Liver (tissue), 3 donors: ENCODE measurements at regions not wholly inside any gene's neighbourhood (a gene's known extent, or its start where the extent isn't known, plus 50 kb on each side); places are given as distances from the start of the nearest gene placed in this dataset.

Experiments
- EGR1 ChIP-seq, 2 donors: IDR thresholded peaks; 2 replicates each; pipeline ENCODE4 v1.6.1; 2016 to 2018; ENCODE audit warnings: antibody characterized with exemption in 2 of 2, low read depth in 2 of 2
- GABPA ChIP-seq, 2 donors: IDR thresholded peaks in 1 of 2; conservative IDR thresholded peaks in 1 of 2; 2 replicates each; pipeline ENCODE4 v1.6.1; 2016; ENCODE audit warnings: antibody characterized with exemption in 2 of 2, mild to moderate bottlenecking in 1 of 2, moderate library complexity in 1 of 2
- RAD21 ChIP-seq, 2 donors: IDR thresholded peaks; 2 replicates each; pipeline ENCODE4 v1.6.1; 2016; ENCODE audit warnings: antibody characterized with exemption in 2 of 2, mild to moderate bottlenecking in 2 of 2
- RXRA ChIP-seq, 2 donors: IDR thresholded peaks; 2 replicates each; pipeline ENCODE4 v1.6.1; 2017 to 2018; ENCODE audit warnings: antibody characterized with exemption in 2 of 2, mild to moderate bottlenecking in 1 of 2
- SP1 ChIP-seq: IDR thresholded peaks from 2 replicates; pipeline ENCODE4 v1.6.1; 2018; ENCODE audit warnings: antibody characterized with exemption, mild to moderate bottlenecking
- TAF1 ChIP-seq: conservative IDR thresholded peaks from 2 replicates; pipeline ENCODE4 v1.6.1; 2016; ENCODE audit warnings: antibody characterized with exemption, mild to moderate bottlenecking
- TF ChIP-seq, protein P1 (sequence below): fragments of 150-350 bp; IDR thresholded peaks from 2 replicates; pipeline ENCODE4 v1.5.1; 2017; ENCODE audit warnings: improper control_type of control experiment, low read depth, low read length; ENCODE audit not compliant: missing input control
- TF ChIP-seq, protein P2 (sequence below): IDR thresholded peaks from 2 replicates; pipeline ENCODE4 v1.6.1; 2016; ENCODE audit warnings: antibody characterized with exemption
- TF ChIP-seq, protein P3 (sequence below): IDR thresholded peaks from 2 replicates; pipeline ENCODE4 v1.6.1; 2016; ENCODE audit warnings: antibody characterized with exemption
- TF ChIP-seq, protein P4 (sequence below): IDR thresholded peaks from 2 replicates; pipeline ENCODE4 v1.6.1; 2016; ENCODE audit warnings: antibody characterized with exemption, mild to moderate bottlenecking
- TF ChIP-seq, protein P5 (sequence below): IDR thresholded peaks from 2 replicates; pipeline ENCODE4 v1.6.1; 2016; ENCODE audit warnings: antibody characterized with exemption
- donor health status: healthy.
- donor health status: healthy.

DNA sequence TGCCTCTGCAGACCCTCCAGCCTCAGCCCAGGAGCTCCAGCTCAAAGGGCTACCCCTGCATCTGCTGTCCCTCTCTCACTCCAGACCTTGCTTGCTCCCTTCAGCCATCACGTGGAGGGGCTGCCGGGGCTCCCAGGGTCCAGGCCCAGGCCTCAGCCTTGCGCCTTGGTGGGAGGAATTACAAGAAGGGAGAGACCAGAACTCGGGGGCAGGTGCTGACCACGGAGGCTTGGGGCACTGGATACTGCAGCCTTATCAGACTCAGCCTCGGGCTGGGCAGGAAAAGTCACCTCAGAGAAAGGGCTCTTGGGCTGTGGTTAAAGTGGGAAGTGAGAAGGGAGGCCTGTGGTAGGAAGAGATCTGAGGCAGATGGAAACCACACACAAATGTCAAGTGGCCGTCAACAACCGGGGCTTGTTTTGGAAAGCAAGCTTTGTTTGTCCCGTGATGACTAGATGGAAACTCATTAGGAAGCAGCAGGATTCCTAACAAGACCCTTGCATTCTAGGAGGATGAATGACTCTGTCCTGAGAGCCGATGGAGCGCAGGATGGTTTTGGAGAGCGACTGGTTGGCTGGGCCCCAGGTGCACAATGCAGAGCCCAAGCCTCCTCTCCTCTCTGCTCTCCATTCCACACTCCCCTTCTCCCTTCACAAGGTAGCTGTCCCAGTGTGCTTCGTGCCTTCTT lies 1321.7 kb downstream of the TBC1D22A start:
- TF ChIP-seq, protein P1, sequence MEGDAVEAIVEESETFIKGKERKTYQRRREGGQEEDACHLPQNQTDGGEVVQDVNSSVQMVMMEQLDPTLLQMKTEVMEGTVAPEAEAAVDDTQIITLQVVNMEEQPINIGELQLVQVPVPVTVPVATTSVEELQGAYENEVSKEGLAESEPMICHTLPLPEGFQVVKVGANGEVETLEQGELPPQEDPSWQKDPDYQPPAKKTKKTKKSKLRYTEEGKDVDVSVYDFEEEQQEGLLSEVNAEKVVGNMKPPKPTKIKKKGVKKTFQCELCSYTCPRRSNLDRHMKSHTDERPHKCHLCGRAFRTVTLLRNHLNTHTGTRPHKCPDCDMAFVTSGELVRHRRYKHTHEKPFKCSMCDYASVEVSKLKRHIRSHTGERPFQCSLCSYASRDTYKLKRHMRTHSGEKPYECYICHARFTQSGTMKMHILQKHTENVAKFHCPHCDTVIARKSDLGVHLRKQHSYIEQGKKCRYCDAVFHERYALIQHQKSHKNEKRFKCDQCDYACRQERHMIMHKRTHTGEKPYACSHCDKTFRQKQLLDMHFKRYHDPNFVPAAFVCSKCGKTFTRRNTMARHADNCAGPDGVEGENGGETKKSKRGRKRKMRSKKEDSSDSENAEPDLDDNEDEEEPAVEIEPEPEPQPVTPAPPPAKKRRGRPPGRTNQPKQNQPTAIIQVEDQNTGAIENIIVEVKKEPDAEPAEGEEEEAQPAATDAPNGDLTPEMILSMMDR = no peak
- TF ChIP-seq, protein P2, sequence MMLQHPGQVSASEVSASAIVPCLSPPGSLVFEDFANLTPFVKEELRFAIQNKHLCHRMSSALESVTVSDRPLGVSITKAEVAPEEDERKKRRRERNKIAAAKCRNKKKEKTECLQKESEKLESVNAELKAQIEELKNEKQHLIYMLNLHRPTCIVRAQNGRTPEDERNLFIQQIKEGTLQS = no peak
- TF ChIP-seq, protein P3, sequence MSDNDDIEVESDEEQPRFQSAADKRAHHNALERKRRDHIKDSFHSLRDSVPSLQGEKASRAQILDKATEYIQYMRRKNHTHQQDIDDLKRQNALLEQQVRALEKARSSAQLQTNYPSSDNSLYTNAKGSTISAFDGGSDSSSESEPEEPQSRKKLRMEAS = no peak
- TF ChIP-seq, protein P4, sequence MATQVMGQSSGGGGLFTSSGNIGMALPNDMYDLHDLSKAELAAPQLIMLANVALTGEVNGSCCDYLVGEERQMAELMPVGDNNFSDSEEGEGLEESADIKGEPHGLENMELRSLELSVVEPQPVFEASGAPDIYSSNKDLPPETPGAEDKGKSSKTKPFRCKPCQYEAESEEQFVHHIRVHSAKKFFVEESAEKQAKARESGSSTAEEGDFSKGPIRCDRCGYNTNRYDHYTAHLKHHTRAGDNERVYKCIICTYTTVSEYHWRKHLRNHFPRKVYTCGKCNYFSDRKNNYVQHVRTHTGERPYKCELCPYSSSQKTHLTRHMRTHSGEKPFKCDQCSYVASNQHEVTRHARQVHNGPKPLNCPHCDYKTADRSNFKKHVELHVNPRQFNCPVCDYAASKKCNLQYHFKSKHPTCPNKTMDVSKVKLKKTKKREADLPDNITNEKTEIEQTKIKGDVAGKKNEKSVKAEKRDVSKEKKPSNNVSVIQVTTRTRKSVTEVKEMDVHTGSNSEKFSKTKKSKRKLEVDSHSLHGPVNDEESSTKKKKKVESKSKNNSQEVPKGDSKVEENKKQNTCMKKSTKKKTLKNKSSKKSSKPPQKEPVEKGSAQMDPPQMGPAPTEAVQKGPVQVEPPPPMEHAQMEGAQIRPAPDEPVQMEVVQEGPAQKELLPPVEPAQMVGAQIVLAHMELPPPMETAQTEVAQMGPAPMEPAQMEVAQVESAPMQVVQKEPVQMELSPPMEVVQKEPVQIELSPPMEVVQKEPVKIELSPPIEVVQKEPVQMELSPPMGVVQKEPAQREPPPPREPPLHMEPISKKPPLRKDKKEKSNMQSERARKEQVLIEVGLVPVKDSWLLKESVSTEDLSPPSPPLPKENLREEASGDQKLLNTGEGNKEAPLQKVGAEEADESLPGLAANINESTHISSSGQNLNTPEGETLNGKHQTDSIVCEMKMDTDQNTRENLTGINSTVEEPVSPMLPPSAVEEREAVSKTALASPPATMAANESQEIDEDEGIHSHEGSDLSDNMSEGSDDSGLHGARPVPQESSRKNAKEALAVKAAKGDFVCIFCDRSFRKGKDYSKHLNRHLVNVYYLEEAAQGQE = no peak
- TF ChIP-seq, protein P5, sequence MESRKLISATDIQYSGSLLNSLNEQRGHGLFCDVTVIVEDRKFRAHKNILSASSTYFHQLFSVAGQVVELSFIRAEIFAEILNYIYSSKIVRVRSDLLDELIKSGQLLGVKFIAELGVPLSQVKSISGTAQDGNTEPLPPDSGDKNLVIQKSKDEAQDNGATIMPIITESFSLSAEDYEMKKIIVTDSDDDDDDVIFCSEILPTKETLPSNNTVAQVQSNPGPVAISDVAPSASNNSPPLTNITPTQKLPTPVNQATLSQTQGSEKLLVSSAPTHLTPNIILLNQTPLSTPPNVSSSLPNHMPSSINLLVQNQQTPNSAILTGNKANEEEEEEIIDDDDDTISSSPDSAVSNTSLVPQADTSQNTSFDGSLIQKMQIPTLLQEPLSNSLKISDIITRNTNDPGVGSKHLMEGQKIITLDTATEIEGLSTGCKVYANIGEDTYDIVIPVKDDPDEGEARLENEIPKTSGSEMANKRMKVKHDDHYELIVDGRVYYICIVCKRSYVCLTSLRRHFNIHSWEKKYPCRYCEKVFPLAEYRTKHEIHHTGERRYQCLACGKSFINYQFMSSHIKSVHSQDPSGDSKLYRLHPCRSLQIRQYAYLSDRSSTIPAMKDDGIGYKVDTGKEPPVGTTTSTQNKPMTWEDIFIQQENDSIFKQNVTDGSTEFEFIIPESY = no peak
- no peak for TF ChIP-seq EGR1 (IDR thresholded peaks at IDR 0.05; ENCODE audit: low read depth in 2 of 2)
- TF ChIP-seq GABPA (IDR thresholded peaks at IDR 0.05 in 1 of 2, conservative IDR thresholded peaks at IDR 0.05 in 1 of 2) = no peak
- no peak for TF ChIP-seq TAF1
- no peak for TF ChIP-seq SP1
- TF ChIP-seq RXRA (IDR thresholded peaks at IDR 0.05) = no peak
- TF ChIP-seq RAD21 (IDR thresholded peaks at IDR 0.05) = no peak
